H9 (cell line): ENCODE measurements at regions not wholly inside any gene's neighbourhood (a gene's known extent, or its start where the extent isn't known, plus 50 kb on each side); places are given as distances from the start of the nearest gene placed in this dataset.

Experiments
- DNase-seq: peaks from one replicate; pipeline ENCODE4 v3.0.0-alpha.2; 2017
- H2AFZ ChIP-seq: one replicate; pipeline ENCODE4 v1.6.1; 2013; ENCODE audit warnings: mild to moderate bottlenecking, low read length, control low read depth, moderate library complexity
- H2AK5ac ChIP-seq: 2 replicates; pipeline ENCODE4 v1.6.1; 2013; ENCODE audit warnings: low read length, control low read depth, mixed read lengths; ENCODE audit not compliant: insufficient read length
- H2BK120ac ChIP-seq: one replicate; pipeline ENCODE4 v1.6.1; 2013; ENCODE audit warnings: low read depth, mild to moderate bottlenecking, low read length, control low read depth, inconsistent platforms; ENCODE audit not compliant: poor library complexity, severe bottlenecking
- H2BK12ac ChIP-seq: 2 replicates; pipeline ENCODE4 v1.6.1; 2013; ENCODE audit warnings: low read length, control low read depth, mixed read lengths, low read depth; ENCODE audit not compliant: insufficient read length
- H2BK15ac ChIP-seq: 2 replicates; pipeline ENCODE4 v1.6.1; 2013; ENCODE audit warnings: low read depth, low read length, control low read depth
- H2BK20ac ChIP-seq: one replicate; pipeline ENCODE4 v1.6.1; 2013; ENCODE audit warnings: low read depth, mild to moderate bottlenecking, low read length, control low read depth, inconsistent platforms; ENCODE audit not compliant: poor library complexity, severe bottlenecking
- H2BK5ac ChIP-seq: 2 replicates; pipeline ENCODE4 v1.6.1; 2013; ENCODE audit warnings: low read length, control low read depth, mixed read lengths; ENCODE audit not compliant: insufficient read length
- H3K14ac ChIP-seq: 2 replicates; pipeline ENCODE4 v1.6.1; 2013; ENCODE audit warnings: low read length, control low read depth; ENCODE audit not compliant: insufficient read depth
- H3K18ac ChIP-seq: 2 replicates; pipeline ENCODE4 v1.6.1; 2013; ENCODE audit warnings: low read depth, mild to moderate bottlenecking, mixed read lengths, low read length, control low read depth; ENCODE audit not compliant: insufficient read length
- H3K23ac ChIP-seq: 2 replicates; pipeline ENCODE4 v1.6.1; 2013; ENCODE audit warnings: low read length, control low read depth, mixed read lengths, low read depth; ENCODE audit not compliant: insufficient read length
- H3K23me2 ChIP-seq: 2 replicates; pipeline ENCODE4 v1.6.1; 2013; ENCODE audit warnings: low read depth, mild to moderate bottlenecking, mixed read lengths, low read length, control low read depth; ENCODE audit not compliant: insufficient read length, poor library complexity, severe bottlenecking
- H3K27ac ChIP-seq: 2 replicates; pipeline ENCODE4 v1.5.1; 2013; ENCODE audit warnings: low read length, control low read depth, mixed read lengths, low read depth; ENCODE audit not compliant: insufficient read length
- H3K27me3 ChIP-seq: 2 replicates; pipeline ENCODE4 v1.6.1; 2013; ENCODE audit warnings: low read length, control low read depth, inconsistent platforms; ENCODE audit not compliant: insufficient read depth
- H3K4ac ChIP-seq: 2 replicates; pipeline ENCODE4 v1.6.1; 2013; ENCODE audit warnings: low read depth, mild to moderate bottlenecking, control low read depth, inconsistent platforms, low read length, moderate library complexity
- H3K4me1 ChIP-seq: 2 replicates; pipeline ENCODE4 v1.6.1; 2013; ENCODE audit warnings: low read length, control low read depth, inconsistent platforms; ENCODE audit not compliant: insufficient read depth
- H3K4me2 ChIP-seq: 2 replicates; pipeline ENCODE4 v1.6.1; 2013; ENCODE audit warnings: low read length, control low read depth, mixed read lengths; ENCODE audit not compliant: insufficient read length, insufficient read depth
- H3K56ac ChIP-seq: 2 replicates; pipeline ENCODE4 v1.6.1; 2013; ENCODE audit warnings: low read depth, mild to moderate bottlenecking, mixed read lengths, low read length, control low read depth; ENCODE audit not compliant: insufficient read length
- H3K79me1 ChIP-seq: 2 replicates; pipeline ENCODE4 v1.6.1; 2013; ENCODE audit warnings: low read depth, mild to moderate bottlenecking, moderate library complexity, low read length, control low read depth, inconsistent platforms; ENCODE audit not compliant: insufficient read depth, poor library complexity, severe bottlenecking
- H3K79me2 ChIP-seq: 2 replicates; pipeline ENCODE4 v1.6.1; 2013; ENCODE audit warnings: low read length, control low read depth, inconsistent platforms; ENCODE audit not compliant: insufficient read depth
- H3K9ac ChIP-seq: 2 replicates; pipeline ENCODE4 v1.6.1; 2013; ENCODE audit warnings: low read length, control low read depth, mixed read lengths; ENCODE audit not compliant: insufficient read length; ENCODE audit errors: extremely low read depth
- H3K9me3 ChIP-seq: one replicate; pipeline ENCODE4 v1.6.1; 2013; ENCODE audit warnings: low read depth, low read length, inconsistent platforms; ENCODE audit not compliant: control insufficient read depth
- H3T11ph ChIP-seq: one replicate; pipeline ENCODE4 v1.6.1; 2013; ENCODE audit warnings: mild to moderate bottlenecking, low read length, control low read depth, inconsistent platforms
- H4K20me1 ChIP-seq: one replicate; pipeline ENCODE4 v1.6.1; 2013; ENCODE audit not compliant: control insufficient read depth, insufficient read length, insufficient read depth
- H4K5ac ChIP-seq: 2 replicates; pipeline ENCODE4 v1.6.1; 2013; ENCODE audit warnings: low read depth, mild to moderate bottlenecking, mixed read lengths, low read length, control low read depth; ENCODE audit not compliant: insufficient read length
- H4K8ac ChIP-seq: replicated peaks from 2 replicates; pipeline ENCODE4 v1.6.1; 2013; ENCODE audit warnings: low read length, control low read depth, mixed read lengths, low read depth; ENCODE audit not compliant: insufficient read length
- H4K91ac ChIP-seq: 2 replicates; pipeline ENCODE4 v1.6.1; 2013; ENCODE audit warnings: low read depth, mild to moderate bottlenecking, moderate library complexity, mixed read lengths, low read length, control low read depth; ENCODE audit not compliant: insufficient read length
- H3K27ac Mint-ChIP-seq, 3 experiments: 2 replicates in 2 of 3; 3 replicates in 1 of 3; pipeline ENCODE4 v1.8.0; 2020 to 2021; ENCODE audit warnings: mixed read lengths in 3 of 3, mild to moderate bottlenecking in 1 of 3, moderate library complexity in 1 of 3
- H3K27me3 Mint-ChIP-seq: 2 replicates; pipeline ENCODE4 v1.8.0; 2021; ENCODE audit warnings: low read depth, mild to moderate bottlenecking, moderate library complexity, mixed read lengths
- H3K36me3 Mint-ChIP-seq, 3 experiments: 2 replicates in 2 of 3; 3 replicates in 1 of 3; pipeline ENCODE4 v1.8.0; 2020 to 2021; ENCODE audit warnings: low read depth in 3 of 3, mixed read lengths in 3 of 3; ENCODE audit not compliant: insufficient read depth in 1 of 3
- H3K4me1 Mint-ChIP-seq, 2 experiments: 2 replicates each; pipeline ENCODE4 v1.8.0; 2020; ENCODE audit warnings: mixed read lengths in 2 of 2
- H3K4me3 Mint-ChIP-seq, 2 experiments: 2 replicates in 1 of 2; 3 replicates in 1 of 2; pipeline ENCODE4 v1.8.0; 2020 to 2021; ENCODE audit warnings: mild to moderate bottlenecking in 2 of 2, mixed read lengths in 2 of 2, moderate library complexity in 1 of 2
- H3K9me3 Mint-ChIP-seq, 2 experiments: 2 replicates in 1 of 2; 3 replicates in 1 of 2; pipeline ENCODE4 v1.8.0; 2020; ENCODE audit warnings: mild to moderate bottlenecking in 2 of 2, mixed read lengths in 2 of 2, moderate library complexity in 1 of 2
- WGBS: extraction: QIAGEN DNeasy Blood & Tissue Kit; methylation state at CpG from one replicate; pipeline ENCODE4 v1.1.7; 2013; ENCODE audit warnings: missing lambda C conversion rate, low lambda C conversion rate, mixed read lengths; ENCODE audit not compliant: insufficient read length; ENCODE audit errors: extremely low coverage; 5-methylcytosine and 5-hydroxymethylcytosine counted together
- TF ChIP-seq, protein P1 (sequence below): fragments of 200-600 bp; sonication (generic); conservative IDR thresholded peaks from 3 replicates; pipeline ENCODE4 v1.8.0; 2021; ENCODE audit warnings: antibody characterized with exemption, mild to moderate bottlenecking

DNA sequence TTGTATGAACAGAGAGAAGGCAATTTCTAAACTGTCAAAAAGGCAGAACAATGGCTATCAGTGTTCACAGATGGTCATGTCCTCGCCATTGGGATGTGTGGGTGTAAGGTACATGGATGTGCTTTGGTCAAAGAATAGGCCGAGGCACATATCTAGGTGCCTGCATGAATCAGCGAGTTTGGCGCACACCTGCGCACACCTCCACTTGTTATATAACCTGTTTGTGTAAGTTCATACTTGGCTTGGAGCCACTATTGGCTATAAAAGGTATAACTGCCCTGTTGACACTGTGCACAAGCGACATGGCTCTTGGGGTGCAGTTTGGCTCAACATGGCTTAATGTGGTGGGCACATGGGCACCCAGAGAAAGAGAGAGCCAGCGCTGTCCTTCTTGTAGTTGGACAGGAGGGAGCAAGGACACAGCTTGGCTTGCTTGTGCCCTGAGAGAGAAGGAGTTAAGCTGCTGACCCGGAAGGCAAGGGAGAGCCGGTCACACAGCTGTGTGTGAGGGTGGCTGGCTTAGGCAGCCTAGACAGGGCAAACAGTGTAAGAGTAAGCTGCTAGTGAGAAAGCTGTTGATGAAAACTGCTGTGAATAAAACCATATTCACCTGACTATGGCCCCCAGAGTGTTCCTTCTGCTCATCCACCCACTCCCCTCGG lies 499.1 kb downstream of the KCNJ2 start:
- H3K79me2 ChIP-seq, result no peaks in the 10 kb centered on the region
- no peaks in the 10 kb centered on the region for H3K27me3 Mint-ChIP-seq
- H3K14ac ChIP-seq, result no peak overlapping the region
- H3K18ac ChIP-seq, result no peak overlapping the region
- no peak overlapping the region for H3K23ac ChIP-seq
- TF ChIP-seq, protein P1, sequence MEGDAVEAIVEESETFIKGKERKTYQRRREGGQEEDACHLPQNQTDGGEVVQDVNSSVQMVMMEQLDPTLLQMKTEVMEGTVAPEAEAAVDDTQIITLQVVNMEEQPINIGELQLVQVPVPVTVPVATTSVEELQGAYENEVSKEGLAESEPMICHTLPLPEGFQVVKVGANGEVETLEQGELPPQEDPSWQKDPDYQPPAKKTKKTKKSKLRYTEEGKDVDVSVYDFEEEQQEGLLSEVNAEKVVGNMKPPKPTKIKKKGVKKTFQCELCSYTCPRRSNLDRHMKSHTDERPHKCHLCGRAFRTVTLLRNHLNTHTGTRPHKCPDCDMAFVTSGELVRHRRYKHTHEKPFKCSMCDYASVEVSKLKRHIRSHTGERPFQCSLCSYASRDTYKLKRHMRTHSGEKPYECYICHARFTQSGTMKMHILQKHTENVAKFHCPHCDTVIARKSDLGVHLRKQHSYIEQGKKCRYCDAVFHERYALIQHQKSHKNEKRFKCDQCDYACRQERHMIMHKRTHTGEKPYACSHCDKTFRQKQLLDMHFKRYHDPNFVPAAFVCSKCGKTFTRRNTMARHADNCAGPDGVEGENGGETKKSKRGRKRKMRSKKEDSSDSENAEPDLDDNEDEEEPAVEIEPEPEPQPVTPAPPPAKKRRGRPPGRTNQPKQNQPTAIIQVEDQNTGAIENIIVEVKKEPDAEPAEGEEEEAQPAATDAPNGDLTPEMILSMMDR, result no peak
- H3K4me3 Mint-ChIP-seq, result no peak overlapping the region
- no peak overlapping the region for H3K4ac ChIP-seq
- no peak overlapping the region for H4K91ac ChIP-seq
- no CpG with 5 or more reads among the region's 10 CpGs for WGBS
- no peaks in the 10 kb centered on the region for H3K9me3 Mint-ChIP-seq
- H3K4me1 ChIP-seq, result no peaks in the 10 kb centered on the region
- no peak overlapping the region for H4K5ac ChIP-seq
- no peak overlapping the region for H3K9ac ChIP-seq
- no peak overlapping the region for H2BK12ac ChIP-seq
- peaks cover 0 to 9% of the 10 kb centered on the region in 2 experiments; a peak in 2 of 4 replicates for H3K4me1 Mint-ChIP-seq
- no peaks in the 10 kb centered on the region for H3K23me2 ChIP-seq
- H4K8ac ChIP-seq, result no peak overlapping the region
- no peak for DNase-seq
- no peaks in the 10 kb centered on the region for H3K36me3 Mint-ChIP-seq
- H2BK20ac ChIP-seq, result no peak overlapping the region
- H3K27me3 ChIP-seq, result no peaks in the 10 kb centered on the region
- H2AFZ ChIP-seq, result no peak overlapping the region
- H2AK5ac ChIP-seq, result no peak overlapping the region
- no peak overlapping the region for H2BK15ac ChIP-seq
- H3K27ac Mint-ChIP-seq, result no peak overlapping the region
- H3K9me3 ChIP-seq, result no peaks in the 10 kb centered on the region
- no peak overlapping the region for H3K56ac ChIP-seq
- no peak overlapping the region for H3T11ph ChIP-seq
- no peak overlapping the region for H3K27ac ChIP-seq
- no peak overlapping the region for H3K4me2 ChIP-seq
- H4K20me1 ChIP-seq, result no peaks in the 10 kb centered on the region
- H2BK120ac ChIP-seq, result no peak overlapping the region
- no peaks in the 10 kb centered on the region for H3K79me1 ChIP-seq
- H2BK5ac ChIP-seq, result no peak overlapping the region
